Suprapubic skin (tissue), 3 donors: ENCODE measurements at regions not wholly inside any gene's neighbourhood (a gene's known extent, or its start where the extent isn't known, plus 50 kb on each side); places are given as distances from the start of the nearest gene placed in this dataset.

Experiments
- POLR2A ChIP-seq, 2 donors: fragments of 450-650 bp; IDR thresholded peaks; one replicate each; pipeline ENCODE4 v1.6.1; 2017; ENCODE audit warnings: antibody characterized with exemption in 2 of 2, mild to moderate bottlenecking in 2 of 2, moderate library complexity in 2 of 2
- TF ChIP-seq, protein P1 (sequence below), 2 donors: fragments of 200-600 bp in 1 of 2; fragments of 450-650 bp in 1 of 2; sonication (generic) in 1 of 2; IDR thresholded peaks; one replicate each; pipeline ENCODE4 v1.5.1; 2016 to 2019; ENCODE audit warnings: antibody characterized with exemption in 2 of 2, mild to moderate bottlenecking in 1 of 2, moderate library complexity in 1 of 2

GRCh38 chr4:28313729-28314713 is 1453.4 kb downstream of the STIM2 start:
- TF ChIP-seq, protein P1, sequence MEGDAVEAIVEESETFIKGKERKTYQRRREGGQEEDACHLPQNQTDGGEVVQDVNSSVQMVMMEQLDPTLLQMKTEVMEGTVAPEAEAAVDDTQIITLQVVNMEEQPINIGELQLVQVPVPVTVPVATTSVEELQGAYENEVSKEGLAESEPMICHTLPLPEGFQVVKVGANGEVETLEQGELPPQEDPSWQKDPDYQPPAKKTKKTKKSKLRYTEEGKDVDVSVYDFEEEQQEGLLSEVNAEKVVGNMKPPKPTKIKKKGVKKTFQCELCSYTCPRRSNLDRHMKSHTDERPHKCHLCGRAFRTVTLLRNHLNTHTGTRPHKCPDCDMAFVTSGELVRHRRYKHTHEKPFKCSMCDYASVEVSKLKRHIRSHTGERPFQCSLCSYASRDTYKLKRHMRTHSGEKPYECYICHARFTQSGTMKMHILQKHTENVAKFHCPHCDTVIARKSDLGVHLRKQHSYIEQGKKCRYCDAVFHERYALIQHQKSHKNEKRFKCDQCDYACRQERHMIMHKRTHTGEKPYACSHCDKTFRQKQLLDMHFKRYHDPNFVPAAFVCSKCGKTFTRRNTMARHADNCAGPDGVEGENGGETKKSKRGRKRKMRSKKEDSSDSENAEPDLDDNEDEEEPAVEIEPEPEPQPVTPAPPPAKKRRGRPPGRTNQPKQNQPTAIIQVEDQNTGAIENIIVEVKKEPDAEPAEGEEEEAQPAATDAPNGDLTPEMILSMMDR (IDR thresholded peaks at IDR 0.05): no peak
- no peak for TF ChIP-seq POLR2A (IDR thresholded peaks at IDR 0.05)
